K562 (cell line): ENCODE measurements at regions not wholly inside any gene's neighbourhood (a gene's known extent, or its start where the extent isn't known, plus 50 kb on each side); places are given as distances from the start of the nearest gene placed in this dataset.

ENCODE experiments used
- ATAC-seq: fragments of 200-7000 bp; cut with Tn5 transposase; 3 replicates; pipeline ENCODE4 v1.9.1; 2020; ENCODE audit warnings: moderate library complexity
- BruUV-seq: library from RNA; stranded (reverse); fragments of 400-500 nt; replicated peaks from 2 replicates; lab custom pipeline; 2021; lab: Mats Ljungman, UMichigan
- CTCF ChIA-PET: fragments of 300-600 bp; formaldehyde crosslinking; extraction: SDS; loops from one replicate; lab custom pipeline; 2021; ENCODE audit warnings: low intra/inter-chr PET ratio; lab: Yijun Ruan, JAX
- POLR2A ChIA-PET: fragments of 300-600, 350-650 bp; sonication (Branson Sonifier 250); formaldehyde crosslinking; extraction: SDS; loops from one replicate; lab custom pipeline; 2021; ENCODE audit warnings: antibody characterized with exemption, inconsistent platforms; lab: Yijun Ruan, JAX
- DNase-seq, 4 experiments: peaks; one replicate each; pipeline versions ENCODE4 v3.0.0 to v3.0.0-alpha.2; 2011 to 2018; ENCODE audit warnings: low spot score in 3 of 4, mixed read lengths in 3 of 4; ENCODE audit errors: extremely low read depth in 1 of 4
- FAIRE-seq: peaks from 2 replicates; lab custom pipeline; 2011; peaks lifted over from hg19 to GRCh38; lab: Jason Lieb, UNC
- H2AFZ ChIP-seq: 2 replicates; pipeline ENCODE4 v1.6.0; 2011; ENCODE audit warnings: low read depth, low read length, control low read depth, inconsistent platforms
- H3K27ac ChIP-seq: fragments of 200-600 bp; 3 replicates; pipeline ENCODE4 v1.8.0; 2011; ENCODE audit warnings: low read depth, mild to moderate bottlenecking, control low read depth, inconsistent platforms, low read length, moderate library complexity, mixed read lengths; ENCODE audit errors: extremely low read depth
- H3K27me3 ChIP-seq, 2 experiments: fragments of 300-600 bp in 1 of 2; 2 replicates in 1 of 2; 3 replicates in 1 of 2; pipeline versions ENCODE4 v1.6.0 to v1.8.0; 2011; ENCODE audit warnings: inconsistent platforms in 2 of 2, low read length in 2 of 2, mild to moderate bottlenecking in 1 of 2, mixed read lengths in 1 of 2, moderate library complexity in 1 of 2; ENCODE audit not compliant: control insufficient read depth in 2 of 2, insufficient read depth in 2 of 2
- H3K36me3 ChIP-seq: fragments of 300-600 bp; 3 replicates; pipeline ENCODE4 v1.8.0; 2011; ENCODE audit warnings: mild to moderate bottlenecking, low read length, inconsistent platforms; ENCODE audit not compliant: control insufficient read depth, insufficient read depth
- H3K4me1 ChIP-seq, 2 experiments: fragments of 200-600 bp in 1 of 2; replicated peaks in 1 of 2; 2 replicates in 1 of 2; 3 replicates in 1 of 2; pipeline versions ENCODE4 v1.5.1 to v1.8.0; 2011; ENCODE audit warnings: inconsistent platforms in 2 of 2, low read length in 2 of 2, mild to moderate bottlenecking in 1 of 2, mixed read lengths in 1 of 2, moderate library complexity in 1 of 2; ENCODE audit not compliant: control insufficient read depth in 2 of 2, insufficient read depth in 2 of 2
- H3K4me2 ChIP-seq: 2 replicates; pipeline ENCODE4 v1.6.1; 2011; ENCODE audit warnings: low read length, control low read depth, inconsistent platforms, mixed read lengths; ENCODE audit not compliant: insufficient read depth
- H3K4me3 ChIP-seq: fragments of 200-600 bp; sonication (generic), shearing (Covaris generic); 2 replicates; pipeline ENCODE4 v1.5.1; 2016; ENCODE audit warnings: control low read depth, inconsistent platforms
- H3K79me2 ChIP-seq: fragments of 200-600 bp; 3 replicates; pipeline ENCODE4 v1.8.0; 2011; ENCODE audit warnings: low read length, inconsistent platforms; ENCODE audit not compliant: control insufficient read depth, insufficient read depth
- H3K9ac ChIP-seq, 2 experiments: 2 replicates each; pipeline versions ENCODE4 v1.6.0 to v1.6.1; 2011; ENCODE audit warnings: low read depth in 2 of 2, low read length in 2 of 2, control low read depth in 1 of 2, inconsistent platforms in 1 of 2, mild to moderate bottlenecking in 1 of 2, mixed read lengths in 1 of 2; ENCODE audit not compliant: insufficient read depth in 1 of 2
- H3K9me1 ChIP-seq: one replicate; pipeline ENCODE4 v1.6.0; 2011; ENCODE audit warnings: inconsistent platforms, mild to moderate bottlenecking, low read length, moderate library complexity; ENCODE audit not compliant: control insufficient read depth, insufficient read depth
- H3K9me3 ChIP-seq: replicated peaks from 2 replicates; pipeline ENCODE4 v1.5.1; 2011; ENCODE audit warnings: low read depth, low read length, inconsistent platforms; ENCODE audit not compliant: control insufficient read depth, insufficient read depth
- H4K20me1 ChIP-seq: replicated peaks from 2 replicates; pipeline ENCODE4 v1.6.1; 2011; ENCODE audit warnings: low read length, inconsistent platforms, mixed read lengths; ENCODE audit not compliant: control insufficient read depth, insufficient read depth
- ARID3B ChIP-seq: fragments of 250-450 bp; sonication (Bioruptor Pico); IDR thresholded peaks from 2 replicates; pipeline ENCODE4 v1.4.0; 2020; ENCODE audit warnings: borderline replicate concordance
- ATF6 ChIP-seq: sonication (generic); formaldehyde crosslinking; IDR thresholded peaks from 2 replicates; pipeline ENCODE4 v1.4.0; 2020; ENCODE audit warnings: mild to moderate bottlenecking, missing genetic modification reagents
- CBX8 ChIP-seq: fragments of 200-600 bp; sonication (generic); IDR thresholded peaks from 2 replicates; pipeline ENCODE4 v1.6.1; 2012; ENCODE audit warnings: borderline replicate concordance, mixed run types, low read depth, mild to moderate bottlenecking, moderate library complexity, mixed read lengths, low read length, control low read depth, inconsistent platforms; ENCODE audit not compliant: poor library complexity, severe bottlenecking; ENCODE audit errors: extremely low read depth
- KLF1 ChIP-seq: fragments of 450-650 bp; IDR thresholded peaks from 2 replicates; pipeline ENCODE4 v1.6.1; 2016; ENCODE audit warnings: missing genetic modification characterization, missing compliant biosample characterization
- NFXL1 ChIP-seq: fragments of 450-650 bp; formaldehyde crosslinking; IDR thresholded peaks from 2 replicates; pipeline ENCODE4 v1.4.0; 2021; ENCODE audit warnings: mild to moderate bottlenecking
- POLR3A ChIP-seq: IDR thresholded peaks from 2 replicates; pipeline ENCODE4 v1.6.1; 2011; ENCODE audit warnings: borderline replicate concordance, mild to moderate bottlenecking, moderate library complexity; ENCODE audit not compliant: insufficient read length, insufficient read depth; ENCODE audit errors: extremely low read depth
- PRDM10 ChIP-seq: fragments of 450-650 bp; IDR thresholded peaks from 2 replicates; pipeline ENCODE4 v1.6.1; 2018; ENCODE audit not compliant: partially characterized antibody
- RBM17 ChIP-seq: fragments of 200-400 bp; formaldehyde crosslinking; IDR thresholded peaks from 2 replicates; pipeline ENCODE4 v1.6.1; 2017; ENCODE audit warnings: low read depth, mild to moderate bottlenecking, low read length, borderline replicate concordance
- ZNF124 ChIP-seq: sonication (generic); formaldehyde crosslinking; IDR thresholded peaks from 2 replicates; pipeline ENCODE4 v1.8.1; 2022; ENCODE audit warnings: missing genetic modification reagents
- ZNF384 ChIP-seq: IDR thresholded peaks from 2 replicates; pipeline ENCODE4 v1.6.1; 2012; ENCODE audit warnings: low read depth, low read length, improper control_type of control experiment
- ZNF512 ChIP-seq: IDR thresholded peaks from 2 replicates; pipeline ENCODE4 v1.6.1; 2016; ENCODE audit warnings: missing genetic modification characterization, missing compliant biosample characterization
- ZNF583 ChIP-seq: fragments of 250-450 bp; sonication (Bioruptor Pico); IDR thresholded peaks from 2 replicates; pipeline ENCODE4 v1.4.0; 2020
- ZNF764 ChIP-seq: fragments of 250-450 bp; sonication (Bioruptor Pico); IDR thresholded peaks from 2 replicates; pipeline ENCODE4 v1.4.0; 2020; ENCODE audit warnings: low read depth, mild to moderate bottlenecking, moderate library complexity
- WGBS: fragments of 100-300 bp; shearing (Covaris generic); methylation state at CpG from one replicate; pipeline ENCODE4 v1.1.6; 2016; ENCODE audit warnings: low coverage, mixed read lengths; ENCODE audit not compliant: insufficient coverage; ENCODE audit errors: missing lambda C conversion rate; 5-methylcytosine and 5-hydroxymethylcytosine counted together
- in situ Hi-C: fragments of 300-500 bp; cut with MboI; formaldehyde crosslinking; loops from 4 replicates; pipeline ENCODE4 v1.15.0; 2018; ENCODE audit warnings: inconsistent platforms, mixed read lengths
- intact Hi-C: fragments of 100-400 bp; cut with micrococcal nuclease; formaldehyde crosslinking; loops from 2 replicates; pipeline ENCODE4 v1.14.2; 2022
- TF ChIP-seq, protein P1 (sequence below): fragments of 250-450 bp; sonication (Bioruptor Pico); IDR thresholded peaks from 2 replicates; pipeline ENCODE4 v1.6.1; 2021; ENCODE audit warnings: mild to moderate bottlenecking

GRCh38 chrX:26952213-26952612, 510.9 kb downstream of the PPP4R3C start:
- H3K9me1 ChIP-seq: no peaks in the 10 kb centered on the region
- ATAC-seq: no peak
- in situ Hi-C loops: no loop called here
- no peak for TF ChIP-seq KLF1 (tag)
- TF ChIP-seq POLR3A: no peak
- no peak for TF ChIP-seq RBM17
- TF ChIP-seq CBX8: no peak
- TF ChIP-seq, protein P1, sequence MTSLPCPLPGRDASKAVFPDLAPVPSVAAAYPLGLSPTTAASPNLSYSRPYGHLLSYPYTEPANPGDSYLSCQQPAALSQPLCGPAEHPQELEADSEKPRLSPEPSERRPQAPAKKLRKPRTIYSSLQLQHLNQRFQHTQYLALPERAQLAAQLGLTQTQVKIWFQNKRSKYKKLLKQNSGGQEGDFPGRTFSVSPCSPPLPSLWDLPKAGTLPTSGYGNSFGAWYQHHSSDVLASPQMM (CRISPR knock-in tag): no peak
- TF ChIP-seq ZNF583 (CRISPR knock-in tag): no peak
- no peak for TF ChIP-seq NFXL1
- TF ChIP-seq ZNF124 (CRISPR knock-in tag): no peak
- no peak for TF ChIP-seq ZNF512 (tag)
- no peak for TF ChIP-seq ZNF384
- no peak for TF ChIP-seq ATF6 (CRISPR knock-in tag)
- TF ChIP-seq ZNF764 (CRISPR knock-in tag): no peak
- no peak for TF ChIP-seq ARID3B
- no peak for TF ChIP-seq PRDM10

More at GRCh38 chrX:26952213-26952612, 510.9 kb downstream of the PPP4R3C start:
- intact Hi-C loops: no loop called here
- FAIRE-seq (no peak), DNase-seq (no peak)
- Histone ChIP-seq H3K4me1 (no peaks in the 10 kb centered on the region), H3K4me3 (no peak overlapping the region), H3K4me2 (no peak overlapping the region), H3K9me3 (no peaks in the 10 kb centered on the region), H2AFZ (no peak overlapping the region), H3K79me2 (no peaks in the 10 kb centered on the region), H3K27me3 (no peaks in the 10 kb centered on the region), H3K27ac (no peak overlapping the region), H3K9ac (no peak overlapping the region), H4K20me1 (no peaks in the 10 kb centered on the region), H3K36me3 (no peaks in the 10 kb centered on the region)
- BruUV-seq: no TSS peak
- CTCF ChIA-PET: no interaction called here
- POLR2A ChIA-PET: no interaction called here
- 0% methylated on average over 2 of the region's 2 CpGs for WGBS
